ENCODE measurements at regions not wholly inside any gene's neighbourhood (a gene's known extent, or its start where the extent isn't known, plus 50 kb on each side); places are given as distances from the start of the nearest gene placed in this dataset.

GRCh38 chr1:89453123-89453972 is 71.3 kb upstream of the LRRC8B start:
- no peak for DNase-seq
- Histone ChIP-seq H3K9me3 (no peaks in the 10 kb centered on the region), H3K4me1 (peaks cover 6 to 43% (median 7%) of the 10 kb centered on the region in 3 donors), H3K27ac (peak overlapping the region; percentile 79 to 90 (median 86)), H3K4me3 (no peak overlapping the region), H3K36me3 (no peaks in the 10 kb centered on the region), H3K27me3 (no peaks in the 10 kb centered on the region)
- intact Hi-C loops (cut with DNase I) = loop anchor here (5.0 kb wide), 2 partner anchors 91 to 456 kb away; partner anchors contain the start of gene GBP6
- TF ChIP-seq POLR2A (IDR thresholded peaks at IDR 0.05) = no peak
- WGBS, 2 donors = 39 to 53% methylated on average over 8 to 9 of the region's 9 CpGs

- H3K27ac ChIP-seq = peak overlapping the region in 3 of 4 donors; percentile 85 to 90 (median 88)
Measured at GRCh38 chr1:89454845-89455521, 69.6 kb upstream of the LRRC8B start.

GRCh38 chr1:89457046-89457445 is 67.6 kb upstream of the LRRC8B start:
- Histone ChIP-seq H3K36me3 (no peaks in the 10 kb centered on the region), H3K27ac (no peak overlapping the region), H3K27me3 (peaks cover 0 to 4% (median 0%) of the 10 kb centered on the region in 4 donors), H3K4me1 (peaks cover 6 to 27% (median 7%) of the 10 kb centered on the region in 3 donors), H3K4me3 (no peak overlapping the region), H3K9me3 (no peaks in the 10 kb centered on the region)
- intact Hi-C loops (cut with DNase I) = no loop called here
- no peak for DNase-seq
- 77 to 89% methylated on average over 1 of the region's 1 CpG for WGBS, 2 donors
- TF ChIP-seq POLR2A (IDR thresholded peaks at IDR 0.05) (no peak), CTCF (IDR thresholded peaks at IDR 0.05) (no peak)

More at GRCh38 chr1:89454845-89455521, 69.6 kb upstream of the LRRC8B start:
- H3K27me3 ChIP-seq = no peaks in the 10 kb centered on the region
- H3K4me3 ChIP-seq = no peak overlapping the region
- intact Hi-C loops (cut with DNase I) = loop anchor here (5.0 kb wide), 2 partner anchors 93 to 458 kb away; partner anchors contain the start of gene GBP6
- H3K4me1 ChIP-seq = peaks cover 6 to 43% (median 7%) of the 10 kb centered on the region in 3 donors
- no peaks in the 10 kb centered on the region for H3K36me3 ChIP-seq
- no peaks in the 10 kb centered on the region for H3K9me3 ChIP-seq
- 22 to 29% methylated on average over 7 of the region's 7 CpGs for WGBS, 2 donors
- no peak for DNase-seq
- TF ChIP-seq CTCF (IDR thresholded peaks at IDR 0.05) (peak; percentile 19 to 84 (median 76)), POLR2A (IDR thresholded peaks at IDR 0.05) (no peak)

- no peak for DNase-seq
- 92 to 97% methylated on average over 2 of the region's 2 CpGs for WGBS, 2 donors
- H3K27me3 ChIP-seq = peaks cover 0 to 12% (median 0%) of the 10 kb centered on the region in 4 donors
- H3K4me3 ChIP-seq = no peak overlapping the region
- peaks cover 0 to 11% (median 4%) of the 10 kb centered on the region in 3 donors for H3K4me1 ChIP-seq
- H3K36me3 ChIP-seq = no peaks in the 10 kb centered on the region
- intact Hi-C loops (cut with DNase I) = no loop called here
- no peak overlapping the region for H3K27ac ChIP-seq
- no peaks in the 10 kb centered on the region for H3K9me3 ChIP-seq
- TF ChIP-seq POLR2A (IDR thresholded peaks at IDR 0.05) (no peak), CTCF (IDR thresholded peaks at IDR 0.05) (no peak)
Measured at GRCh38 chr1:89459081-89459480, 65.5 kb upstream of the LRRC8B start.

- no peak for DNase-seq
- no peaks in the 10 kb centered on the region for H3K36me3 ChIP-seq
Measured at GRCh38 chr1:89460325-89460724, 64.3 kb upstream of the LRRC8B start.

More at GRCh38 chr1:89460325-89460724, 64.3 kb upstream of the LRRC8B start:
- Histone ChIP-seq H3K4me3 (no peak overlapping the region), H3K9me3 (no peaks in the 10 kb centered on the region), H3K27me3 (peaks cover 0 to 12% (median 0%) of the 10 kb centered on the region in 4 donors), H3K27ac (no peak overlapping the region), H3K4me1 (peaks cover 0 to 5% (median 0%) of the 10 kb centered on the region in 3 donors)
- 95 to 100% methylated on average over 1 of the region's 1 CpG for WGBS, 2 donors
- no peak for TF ChIP-seq CTCF (IDR thresholded peaks at IDR 0.05)
- TF ChIP-seq POLR2A (IDR thresholded peaks at IDR 0.05) = no peak
- intact Hi-C loops (cut with DNase I) = no loop called here

Measured in esophagus squamous epithelium (tissue), 5 donors.